CD4-positive, alpha-beta T cell (primary cell): ENCODE measurements at regions not wholly inside any gene's neighbourhood (a gene's known extent, or its start where the extent isn't known, plus 50 kb on each side); places are given as distances from the start of the nearest gene placed in this dataset.

ENCODE experiments used
- ATAC-seq: fragments of 200-7000 bp; cut with Tn5 transposase; one replicate; pipeline ENCODE4 v1.10.0; 2022; ENCODE audit warnings: mild to moderate bottlenecking; ENCODE audit not compliant: poor library complexity
- CTCF ChIA-PET: fragments of 350-600 bp; sonication (Branson Sonifier 250); formaldehyde crosslinking; loops from one replicate; lab custom pipeline; 2021; ENCODE audit warnings: antibody characterized with exemption, inconsistent platforms; lab: Charles Lee
- POLR2A ChIA-PET: fragments of 350-600 bp; sonication (Branson Sonifier 250); formaldehyde crosslinking; loops from one replicate; lab custom pipeline; 2021; ENCODE audit warnings: antibody characterized with exemption, inconsistent platforms; lab: Charles Lee
- DNase-seq, 14 experiments: peaks; one replicate each; pipeline ENCODE4 v3.0.0-alpha.2; 2013 to 2020; ENCODE audit warnings: mixed read lengths in 2 of 14
- H3K27ac ChIP-seq, 2 donors: one replicate each; pipeline versions ENCODE4 v1.5.1 to v1.7.0; 2013; ENCODE audit warnings: low read length in 2 of 2, low read depth in 1 of 2, mild to moderate bottlenecking in 1 of 2
- H3K27me3 ChIP-seq, 2 experiments: 1 replicate in 1 of 2; 2 replicates in 1 of 2; pipeline versions ENCODE4 v1.6.1 to v1.7.0; 2013; ENCODE audit warnings: low read length in 2 of 2, control low read depth in 1 of 2, mild to moderate bottlenecking in 1 of 2, moderate library complexity in 1 of 2; ENCODE audit not compliant: insufficient read depth in 2 of 2, control insufficient read depth in 1 of 2
- H3K36me3 ChIP-seq: one replicate; pipeline ENCODE4 v1.6.1; 2013; ENCODE audit warnings: low read length, control low read depth; ENCODE audit not compliant: insufficient read depth
- H3K4me1 ChIP-seq: one replicate; pipeline ENCODE4 v1.6.1; 2013; ENCODE audit warnings: low read length, control low read depth; ENCODE audit not compliant: insufficient read depth
- H3K4me3 ChIP-seq: one replicate; pipeline ENCODE4 v1.5.1; 2013; ENCODE audit warnings: mild to moderate bottlenecking, low read length, moderate library complexity
- H3K9me3 ChIP-seq, 2 experiments: 1 replicate in 1 of 2; 2 replicates in 1 of 2; pipeline versions ENCODE4 v1.6.1 to v1.7.0; 2013; ENCODE audit warnings: low read length in 2 of 2, mild to moderate bottlenecking in 2 of 2, control low read depth in 1 of 2, moderate library complexity in 1 of 2; ENCODE audit not compliant: control insufficient read depth in 1 of 2, insufficient read depth in 1 of 2
- H3K27ac Mint-ChIP-seq: one replicate; pipeline ENCODE4 v1.8.0; 2020; ENCODE audit warnings: mixed read lengths
- H3K27me3 Mint-ChIP-seq: one replicate; pipeline ENCODE4 v1.8.0; 2021; ENCODE audit warnings: mixed read lengths
- H3K36me3 Mint-ChIP-seq: one replicate; pipeline ENCODE4 v1.8.0; 2021; ENCODE audit warnings: low read depth, mixed read lengths
- H3K4me1 Mint-ChIP-seq: one replicate; pipeline ENCODE4 v1.8.0; 2021; ENCODE audit warnings: low read depth, mixed read lengths
- H3K4me3 Mint-ChIP-seq: one replicate; pipeline ENCODE4 v1.8.0; 2020; ENCODE audit warnings: mild to moderate bottlenecking, mixed read lengths
- H3K9me3 Mint-ChIP-seq: one replicate; pipeline ENCODE4 v1.8.0; 2020; ENCODE audit warnings: mixed read lengths
- CTCF ChIP-seq: fragments of 200-600 bp; IDR thresholded peaks from one replicate; pipeline ENCODE4 v1.8.0; 2022; ENCODE audit warnings: antibody characterized with exemption, mild to moderate bottlenecking
- intact Hi-C, 2 experiments: fragments of 100-400 bp; cut with DNase I in 1 of 2; cut with micrococcal nuclease in 1 of 2; formaldehyde crosslinking; loops; one replicate each; pipeline versions ENCODE4 v1.15.1 to v1.9.0; 2023 to 2025; cut with DNase I, micrococcal nuclease

GRCh38 chr9:106075960-106076327 lies 381.6 kb downstream of the TMEM38B start:
- Histone ChIP-seq H3K4me1 (no peaks in the 10 kb centered on the region), H3K4me3 (no peak overlapping the region), H3K27ac (no peak overlapping the region), H3K36me3 (no peaks in the 10 kb centered on the region), H3K27me3 (no peaks in the 10 kb centered on the region), H3K9me3 (peaks cover 0 to 4% of the 10 kb centered on the region in 2 experiments)
- POLR2A ChIA-PET, result no interaction called here
- Mint-ChIP-seq H3K9me3 (no peaks in the 10 kb centered on the region), H3K36me3 (no peaks in the 10 kb centered on the region), H3K4me3 (no peak overlapping the region), H3K4me1 (no peaks in the 10 kb centered on the region), H3K27ac (no peak overlapping the region), H3K27me3 (no peaks in the 10 kb centered on the region)
- ATAC-seq (no peak), DNase-seq (no peak)
- TF ChIP-seq CTCF, result no peak
- intact Hi-C loops, result no loop called here
- CTCF ChIA-PET, result no interaction called here

- H3K9me3 ChIP-seq, result peaks cover 0 to 4% of the 10 kb centered on the region in 2 experiments
- ATAC-seq (no peak), DNase-seq (no peak)
- no peaks in the 10 kb centered on the region for H3K4me1 Mint-ChIP-seq
- H3K4me1 ChIP-seq, result no peaks in the 10 kb centered on the region
- H3K36me3 ChIP-seq, result no peaks in the 10 kb centered on the region
- no peaks in the 10 kb centered on the region for H3K27me3 Mint-ChIP-seq
- ChIA-PET POLR2A (no interaction called here), CTCF (no interaction called here)
- intact Hi-C loops, result no loop called here
- H3K4me3 Mint-ChIP-seq, result no peak overlapping the region
- no peaks in the 10 kb centered on the region for H3K27me3 ChIP-seq
- no peak overlapping the region for H3K4me3 ChIP-seq
- H3K27ac Mint-ChIP-seq, result no peak overlapping the region
- no peak overlapping the region for H3K27ac ChIP-seq
- H3K36me3 Mint-ChIP-seq, result no peaks in the 10 kb centered on the region
- no peak for TF ChIP-seq CTCF
- H3K9me3 Mint-ChIP-seq, result no peaks in the 10 kb centered on the region
These were observed 382.4 kb downstream of the TMEM38B start for GRCh38 chr9:106076711-106077110.

- no peaks in the 10 kb centered on the region for H3K27me3 ChIP-seq
- POLR2A ChIA-PET, result no interaction called here
- Mint-ChIP-seq H3K27me3 (no peaks in the 10 kb centered on the region), H3K36me3 (no peaks in the 10 kb centered on the region), H3K4me1 (no peaks in the 10 kb centered on the region), H3K9me3 (peaks cover 2% of the 10 kb centered on the region), H3K27ac (no peak overlapping the region), H3K4me3 (no peak overlapping the region)
- no peak for DNase-seq
- CTCF ChIA-PET, result no interaction called here
- H3K27ac ChIP-seq, result no peak overlapping the region
- TF ChIP-seq CTCF, result no peak
- H3K9me3 ChIP-seq, result peaks cover 0 to 4% of the 10 kb centered on the region in 2 experiments
- no peaks in the 10 kb centered on the region for H3K4me1 ChIP-seq
- intact Hi-C loops, result no loop called here
- H3K4me3 ChIP-seq, result no peak overlapping the region
- ATAC-seq, result no peak
- no peaks in the 10 kb centered on the region for H3K36me3 ChIP-seq
These were observed 383.4 kb downstream of the TMEM38B start for GRCh38 chr9:106077731-106078130.
